Ovary (tissue), 7 donors: ENCODE measurements at regions not wholly inside any gene's neighbourhood (a gene's known extent, or its start where the extent isn't known, plus 50 kb on each side); places are given as distances from the start of the nearest gene placed in this dataset.

Experiments used
- DNase-seq, 5 donors: peaks; one replicate each; pipeline ENCODE4 v3.0.0-alpha.2; 2019 to 2020
- H3K27ac ChIP-seq, 2 donors: fragments of 200-600 bp; one replicate each; pipeline versions ENCODE4 v1.5.1 to v1.8.0; 2019 to 2022
- H3K27me3 ChIP-seq: fragments of 200-600 bp; one replicate; pipeline ENCODE4 v1.8.0; 2022
- H3K36me3 ChIP-seq: fragments of 200-600 bp; sonication (generic); one replicate; pipeline ENCODE4 v1.5.1; 2019
- H3K4me1 ChIP-seq: one replicate; pipeline ENCODE4 v1.8.1; 2013; ENCODE audit warnings: mild to moderate bottlenecking, moderate library complexity; ENCODE audit not compliant: insufficient read depth
- H3K4me3 ChIP-seq: fragments of 200-600 bp; sonication (generic); one replicate; pipeline ENCODE4 v1.5.1; 2017
- H3K9me3 ChIP-seq, 2 donors: fragments of 200-600 bp in 1 of 2; sonication (generic) in 1 of 2; one replicate each; pipeline versions ENCODE4 v1.5.1 to v1.8.1; 2013 to 2019; ENCODE audit warnings: mild to moderate bottlenecking in 1 of 2, moderate library complexity in 1 of 2
- CTCF ChIP-seq, 3 donors: fragments of 450-650 bp in 2 of 3; fragments of 200-600 bp in 1 of 3; IDR thresholded peaks; one replicate each; pipeline versions ENCODE4 v1.5.1 to v1.8.0; 2016 to 2022; ENCODE audit warnings: antibody characterized with exemption in 3 of 3, mild to moderate bottlenecking in 1 of 3
- EP300 ChIP-seq: sonication (generic); formaldehyde crosslinking; IDR thresholded peaks from one replicate; pipeline ENCODE4 v1.6.1; 2017; ENCODE audit warnings: antibody characterized with exemption
- POLR2A ChIP-seq: fragments of 450-650 bp; IDR thresholded peaks from one replicate; pipeline ENCODE4 v1.6.1; 2017; ENCODE audit warnings: antibody characterized with exemption, mild to moderate bottlenecking, moderate library complexity
- WGBS, 3 donors: extraction: QIAGEN DNeasy Blood & Tissue Kit in 1 of 3; methylation state at CpG; one replicate each; pipeline versions ENCODE4 v1.1.5 to v1.1.7; 2013 to 2017; 5-methylcytosine and 5-hydroxymethylcytosine counted together
- intact Hi-C, 4 donors: fragments of 100-400 bp; cut with DNase I; formaldehyde crosslinking; loops; one replicate each; pipeline versions ENCODE4 v1.11.0 to v1.15.1; 2022 to 2023
- donor health status: DM: no; HTN: no; CAD: no; lungs with moderate emphysema.
- donor health status: DM: no; HTN: no; CAD: no.
- donor health status: Bipolar disorder and iron deficiency.
- donor health status: DM: no; HTN: no; CAD: no.
- donor health status: DM: yes; HTN: yes; CAD: no.

- DNase-seq, result no peak
- no peaks in the 10 kb centered on the region for H3K36me3 ChIP-seq
- intact Hi-C loops, result no loop called here
- WGBS, 3 donors, result 68 to 77% (median 74%) methylated on average over 5 of the region's 5 CpGs
- H3K4me1 ChIP-seq, result no peaks in the 10 kb centered on the region
- no peak overlapping the region for H3K4me3 ChIP-seq
- H3K27ac ChIP-seq, result no peak overlapping the region
- H3K27me3 ChIP-seq, result no peaks in the 10 kb centered on the region
- TF ChIP-seq CTCF (IDR thresholded peaks at IDR 0.05) (no peak), EP300 (no peak), POLR2A (no peak)
- H3K9me3 ChIP-seq, result no peaks in the 10 kb centered on the region
Observed at GRCh38 chr16:6131526-6132050, 1034.0 kb upstream of the EEF2KMT start.

- H3K4me1 ChIP-seq, result no peaks in the 10 kb centered on the region
- H3K27me3 ChIP-seq, result no peaks in the 10 kb centered on the region
- TF ChIP-seq EP300 (no peak), CTCF (IDR thresholded peaks at IDR 0.05) (no peak), POLR2A (no peak)
- H3K36me3 ChIP-seq, result no peaks in the 10 kb centered on the region
- no peak overlapping the region for H3K27ac ChIP-seq
- DNase-seq, result no peak
- H3K4me3 ChIP-seq, result no peak overlapping the region
- intact Hi-C loops, result no loop called here
- no peaks in the 10 kb centered on the region for H3K9me3 ChIP-seq
- 62 to 70% (median 69%) methylated on average over 8 of the region's 8 CpGs for WGBS, 3 donors
Observed at GRCh38 chr16:6125483-6126259, 1028.1 kb upstream of the EEF2KMT start.

GRCh38 chr16:6124136-6124535 lies 1026.5 kb upstream of the EEF2KMT start:
- WGBS, 3 donors, result 59 to 75% (median 69%) methylated on average over 1 of the region's 1 CpG
- Histone ChIP-seq H3K4me1 (no peaks in the 10 kb centered on the region), H3K4me3 (no peak overlapping the region), H3K27ac (no peak overlapping the region), H3K9me3 (no peaks in the 10 kb centered on the region), H3K27me3 (no peaks in the 10 kb centered on the region), H3K36me3 (no peaks in the 10 kb centered on the region)
- no peak for DNase-seq
- intact Hi-C loops, result no loop called here
- TF ChIP-seq POLR2A, result no peak

GRCh38 chr16:6122401-6122800 lies 1024.8 kb upstream of the EEF2KMT start:
- no peak overlapping the region for H3K27ac ChIP-seq
- H3K4me3 ChIP-seq, result no peak overlapping the region
- H3K4me1 ChIP-seq, result no peaks in the 10 kb centered on the region
- no peak for DNase-seq
- no peaks in the 10 kb centered on the region for H3K27me3 ChIP-seq
- H3K36me3 ChIP-seq, result no peaks in the 10 kb centered on the region
- TF ChIP-seq EP300 (no peak), CTCF (IDR thresholded peaks at IDR 0.05) (no peak), POLR2A (no peak)
- H3K9me3 ChIP-seq, result no peaks in the 10 kb centered on the region
- intact Hi-C loops, result no loop called here
- WGBS, 3 donors, result 41 to 50% (median 45%) methylated on average over 5 of the region's 5 CpGs

- TF ChIP-seq CTCF (IDR thresholded peaks at IDR 0.05), result no peak
- no peak for TF ChIP-seq POLR2A
- TF ChIP-seq EP300, result no peak
- H3K4me3 ChIP-seq, result no peak overlapping the region
- intact Hi-C loops, result loop anchor here in 1 of 4 donors (5.0 kb wide), 1 partner anchor 428 kb away; no protein-coding TSS in a partner anchor
- 38 to 69% (median 58%) methylated on average over 2 of the region's 2 CpGs for WGBS, 3 donors
- no peaks in the 10 kb centered on the region for H3K9me3 ChIP-seq
- H3K27me3 ChIP-seq, result no peaks in the 10 kb centered on the region
- H3K27ac ChIP-seq, result no peak overlapping the region
- no peaks in the 10 kb centered on the region for H3K36me3 ChIP-seq
- no peaks in the 10 kb centered on the region for H3K4me1 ChIP-seq
- no peak for DNase-seq
Observed at GRCh38 chr16:6114691-6115090, 1017.1 kb upstream of the EEF2KMT start.
